NB4 (cell line): ENCODE measurements at regions not wholly inside any gene's neighbourhood (a gene's known extent, or its start where the extent isn't known, plus 50 kb on each side); places are given as distances from the start of the nearest gene placed in this dataset.

Source experiments
- MYC ChIP-seq: IDR thresholded peaks from 2 replicates; pipeline ENCODE4 v1.6.1; 2011; ENCODE audit warnings: low read depth, low read length
- POLR2A ChIP-seq: IDR thresholded peaks from 2 replicates; pipeline ENCODE4 v1.6.1; 2011; ENCODE audit warnings: mild to moderate bottlenecking; ENCODE audit not compliant: insufficient read length; ENCODE audit errors: extremely low read depth
- TF ChIP-seq, protein P1 (sequence below): IDR thresholded peaks from one replicate; pipeline ENCODE4 v1.5.1; 2012; ENCODE audit warnings: low read depth, low read length
- TF ChIP-seq, protein P2 (sequence below): IDR thresholded peaks from 2 replicates; pipeline ENCODE4 v1.6.1; 2011; ENCODE audit warnings: low read depth, low read length

GRCh38 chr4:81642543-81642942 is 170.8 kb upstream of the RASGEF1B start:
- TF ChIP-seq, protein P1, sequence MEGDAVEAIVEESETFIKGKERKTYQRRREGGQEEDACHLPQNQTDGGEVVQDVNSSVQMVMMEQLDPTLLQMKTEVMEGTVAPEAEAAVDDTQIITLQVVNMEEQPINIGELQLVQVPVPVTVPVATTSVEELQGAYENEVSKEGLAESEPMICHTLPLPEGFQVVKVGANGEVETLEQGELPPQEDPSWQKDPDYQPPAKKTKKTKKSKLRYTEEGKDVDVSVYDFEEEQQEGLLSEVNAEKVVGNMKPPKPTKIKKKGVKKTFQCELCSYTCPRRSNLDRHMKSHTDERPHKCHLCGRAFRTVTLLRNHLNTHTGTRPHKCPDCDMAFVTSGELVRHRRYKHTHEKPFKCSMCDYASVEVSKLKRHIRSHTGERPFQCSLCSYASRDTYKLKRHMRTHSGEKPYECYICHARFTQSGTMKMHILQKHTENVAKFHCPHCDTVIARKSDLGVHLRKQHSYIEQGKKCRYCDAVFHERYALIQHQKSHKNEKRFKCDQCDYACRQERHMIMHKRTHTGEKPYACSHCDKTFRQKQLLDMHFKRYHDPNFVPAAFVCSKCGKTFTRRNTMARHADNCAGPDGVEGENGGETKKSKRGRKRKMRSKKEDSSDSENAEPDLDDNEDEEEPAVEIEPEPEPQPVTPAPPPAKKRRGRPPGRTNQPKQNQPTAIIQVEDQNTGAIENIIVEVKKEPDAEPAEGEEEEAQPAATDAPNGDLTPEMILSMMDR = no peak
- TF ChIP-seq POLR2A (no peak), MYC (no peak)
- TF ChIP-seq, protein P2, sequence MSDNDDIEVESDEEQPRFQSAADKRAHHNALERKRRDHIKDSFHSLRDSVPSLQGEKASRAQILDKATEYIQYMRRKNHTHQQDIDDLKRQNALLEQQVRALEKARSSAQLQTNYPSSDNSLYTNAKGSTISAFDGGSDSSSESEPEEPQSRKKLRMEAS = no peak
